H9 (cell line): ENCODE measurements at regions not wholly inside any gene's neighbourhood (a gene's known extent, or its start where the extent isn't known, plus 50 kb on each side); places are given as distances from the start of the nearest gene placed in this dataset.

ENCODE experiments used
- DNase-seq: peaks from one replicate; pipeline ENCODE4 v3.0.0-alpha.2; 2017
- H2AFZ ChIP-seq: one replicate; pipeline ENCODE4 v1.6.1; 2013; ENCODE audit warnings: mild to moderate bottlenecking, low read length, control low read depth, moderate library complexity
- H2AK5ac ChIP-seq: 2 replicates; pipeline ENCODE4 v1.6.1; 2013; ENCODE audit warnings: low read length, control low read depth, mixed read lengths; ENCODE audit not compliant: insufficient read length
- H2BK120ac ChIP-seq: one replicate; pipeline ENCODE4 v1.6.1; 2013; ENCODE audit warnings: low read depth, mild to moderate bottlenecking, low read length, control low read depth, inconsistent platforms; ENCODE audit not compliant: poor library complexity, severe bottlenecking
- H2BK12ac ChIP-seq: 2 replicates; pipeline ENCODE4 v1.6.1; 2013; ENCODE audit warnings: low read length, control low read depth, mixed read lengths, low read depth; ENCODE audit not compliant: insufficient read length
- H2BK15ac ChIP-seq: 2 replicates; pipeline ENCODE4 v1.6.1; 2013; ENCODE audit warnings: low read depth, low read length, control low read depth
- H2BK20ac ChIP-seq: one replicate; pipeline ENCODE4 v1.6.1; 2013; ENCODE audit warnings: low read depth, mild to moderate bottlenecking, low read length, control low read depth, inconsistent platforms; ENCODE audit not compliant: poor library complexity, severe bottlenecking
- H2BK5ac ChIP-seq: 2 replicates; pipeline ENCODE4 v1.6.1; 2013; ENCODE audit warnings: low read length, control low read depth, mixed read lengths; ENCODE audit not compliant: insufficient read length
- H3K14ac ChIP-seq: 2 replicates; pipeline ENCODE4 v1.6.1; 2013; ENCODE audit warnings: low read length, control low read depth; ENCODE audit not compliant: insufficient read depth
- H3K18ac ChIP-seq: 2 replicates; pipeline ENCODE4 v1.6.1; 2013; ENCODE audit warnings: low read depth, mild to moderate bottlenecking, mixed read lengths, low read length, control low read depth; ENCODE audit not compliant: insufficient read length
- H3K23ac ChIP-seq: 2 replicates; pipeline ENCODE4 v1.6.1; 2013; ENCODE audit warnings: low read length, control low read depth, mixed read lengths, low read depth; ENCODE audit not compliant: insufficient read length
- H3K23me2 ChIP-seq: 2 replicates; pipeline ENCODE4 v1.6.1; 2013; ENCODE audit warnings: low read depth, mild to moderate bottlenecking, mixed read lengths, low read length, control low read depth; ENCODE audit not compliant: insufficient read length, poor library complexity, severe bottlenecking
- H3K27ac ChIP-seq: 2 replicates; pipeline ENCODE4 v1.5.1; 2013; ENCODE audit warnings: low read length, control low read depth, mixed read lengths, low read depth; ENCODE audit not compliant: insufficient read length
- H3K27me3 ChIP-seq: 2 replicates; pipeline ENCODE4 v1.6.1; 2013; ENCODE audit warnings: low read length, control low read depth, inconsistent platforms; ENCODE audit not compliant: insufficient read depth
- H3K4ac ChIP-seq: 2 replicates; pipeline ENCODE4 v1.6.1; 2013; ENCODE audit warnings: low read depth, mild to moderate bottlenecking, control low read depth, inconsistent platforms, low read length, moderate library complexity
- H3K4me1 ChIP-seq: 2 replicates; pipeline ENCODE4 v1.6.1; 2013; ENCODE audit warnings: low read length, control low read depth, inconsistent platforms; ENCODE audit not compliant: insufficient read depth
- H3K4me2 ChIP-seq: 2 replicates; pipeline ENCODE4 v1.6.1; 2013; ENCODE audit warnings: low read length, control low read depth, mixed read lengths; ENCODE audit not compliant: insufficient read length, insufficient read depth
- H3K56ac ChIP-seq: 2 replicates; pipeline ENCODE4 v1.6.1; 2013; ENCODE audit warnings: low read depth, mild to moderate bottlenecking, mixed read lengths, low read length, control low read depth; ENCODE audit not compliant: insufficient read length
- H3K79me1 ChIP-seq: 2 replicates; pipeline ENCODE4 v1.6.1; 2013; ENCODE audit warnings: low read depth, mild to moderate bottlenecking, moderate library complexity, low read length, control low read depth, inconsistent platforms; ENCODE audit not compliant: insufficient read depth, poor library complexity, severe bottlenecking
- H3K79me2 ChIP-seq: 2 replicates; pipeline ENCODE4 v1.6.1; 2013; ENCODE audit warnings: low read length, control low read depth, inconsistent platforms; ENCODE audit not compliant: insufficient read depth
- H3K9ac ChIP-seq: 2 replicates; pipeline ENCODE4 v1.6.1; 2013; ENCODE audit warnings: low read length, control low read depth, mixed read lengths; ENCODE audit not compliant: insufficient read length; ENCODE audit errors: extremely low read depth
- H3K9me3 ChIP-seq: one replicate; pipeline ENCODE4 v1.6.1; 2013; ENCODE audit warnings: low read depth, low read length, inconsistent platforms; ENCODE audit not compliant: control insufficient read depth
- H3T11ph ChIP-seq: one replicate; pipeline ENCODE4 v1.6.1; 2013; ENCODE audit warnings: mild to moderate bottlenecking, low read length, control low read depth, inconsistent platforms
- H4K20me1 ChIP-seq: one replicate; pipeline ENCODE4 v1.6.1; 2013; ENCODE audit not compliant: control insufficient read depth, insufficient read length, insufficient read depth
- H4K5ac ChIP-seq: 2 replicates; pipeline ENCODE4 v1.6.1; 2013; ENCODE audit warnings: low read depth, mild to moderate bottlenecking, mixed read lengths, low read length, control low read depth; ENCODE audit not compliant: insufficient read length
- H4K8ac ChIP-seq: replicated peaks from 2 replicates; pipeline ENCODE4 v1.6.1; 2013; ENCODE audit warnings: low read length, control low read depth, mixed read lengths, low read depth; ENCODE audit not compliant: insufficient read length
- H4K91ac ChIP-seq: 2 replicates; pipeline ENCODE4 v1.6.1; 2013; ENCODE audit warnings: low read depth, mild to moderate bottlenecking, moderate library complexity, mixed read lengths, low read length, control low read depth; ENCODE audit not compliant: insufficient read length
- H3K27ac Mint-ChIP-seq, 3 experiments: 2 replicates in 2 of 3; 3 replicates in 1 of 3; pipeline ENCODE4 v1.8.0; 2020 to 2021; ENCODE audit warnings: mixed read lengths in 3 of 3, mild to moderate bottlenecking in 1 of 3, moderate library complexity in 1 of 3
- H3K27me3 Mint-ChIP-seq: 2 replicates; pipeline ENCODE4 v1.8.0; 2021; ENCODE audit warnings: low read depth, mild to moderate bottlenecking, moderate library complexity, mixed read lengths
- H3K36me3 Mint-ChIP-seq, 3 experiments: 2 replicates in 2 of 3; 3 replicates in 1 of 3; pipeline ENCODE4 v1.8.0; 2020 to 2021; ENCODE audit warnings: low read depth in 3 of 3, mixed read lengths in 3 of 3; ENCODE audit not compliant: insufficient read depth in 1 of 3
- H3K4me1 Mint-ChIP-seq, 2 experiments: 2 replicates each; pipeline ENCODE4 v1.8.0; 2020; ENCODE audit warnings: mixed read lengths in 2 of 2
- H3K4me3 Mint-ChIP-seq, 2 experiments: 2 replicates in 1 of 2; 3 replicates in 1 of 2; pipeline ENCODE4 v1.8.0; 2020 to 2021; ENCODE audit warnings: mild to moderate bottlenecking in 2 of 2, mixed read lengths in 2 of 2, moderate library complexity in 1 of 2
- H3K9me3 Mint-ChIP-seq, 2 experiments: 2 replicates in 1 of 2; 3 replicates in 1 of 2; pipeline ENCODE4 v1.8.0; 2020; ENCODE audit warnings: mild to moderate bottlenecking in 2 of 2, mixed read lengths in 2 of 2, moderate library complexity in 1 of 2
- CTCF ChIP-seq: fragments of 200-600 bp; sonication (generic); conservative IDR thresholded peaks from 3 replicates; pipeline ENCODE4 v1.8.0; 2021; ENCODE audit warnings: antibody characterized with exemption, mild to moderate bottlenecking
- WGBS: extraction: QIAGEN DNeasy Blood & Tissue Kit; methylation state at CpG from one replicate; pipeline ENCODE4 v1.1.7; 2013; ENCODE audit warnings: missing lambda C conversion rate, low lambda C conversion rate, mixed read lengths; ENCODE audit not compliant: insufficient read length; ENCODE audit errors: extremely low coverage; 5-methylcytosine and 5-hydroxymethylcytosine counted together

GRCh38 chr16:7171151-7171550 is 161.5 kb upstream of the RBFOX1 start:
- Mint-ChIP-seq H3K4me3 (no peak overlapping the region), H3K27ac (no peak overlapping the region), H3K27me3 (peaks cover 8% of the 10 kb centered on the region), H3K4me1 (no peaks in the 10 kb centered on the region), H3K9me3 (no peaks in the 10 kb centered on the region; a peak in 2 of 5 replicates), H3K36me3 (no peaks in the 10 kb centered on the region)
- no peak overlapping the region for H2BK120ac ChIP-seq
- no peak overlapping the region for H3T11ph ChIP-seq
- H2AK5ac ChIP-seq = no peak overlapping the region
- no peaks in the 10 kb centered on the region for H3K79me2 ChIP-seq
- no peak overlapping the region for H2AFZ ChIP-seq
- no peaks in the 10 kb centered on the region for H3K27me3 ChIP-seq
- H4K91ac ChIP-seq = no peak overlapping the region
- no peak overlapping the region for H4K5ac ChIP-seq
- no peak overlapping the region for H3K4me2 ChIP-seq
- no peak overlapping the region for H3K14ac ChIP-seq
- H4K8ac ChIP-seq = no peak overlapping the region
- no peak for DNase-seq
- H3K9ac ChIP-seq = no peak overlapping the region
- no peak for TF ChIP-seq CTCF
- WGBS = no CpG with 5 or more reads among the region's 3 CpGs
- no peak overlapping the region for H2BK5ac ChIP-seq
- H3K27ac ChIP-seq = no peak overlapping the region
- H3K56ac ChIP-seq = no peak overlapping the region
- H3K79me1 ChIP-seq = no peaks in the 10 kb centered on the region
- H3K4ac ChIP-seq = no peak overlapping the region
- H3K4me1 ChIP-seq = no peaks in the 10 kb centered on the region
- H4K20me1 ChIP-seq = no peaks in the 10 kb centered on the region
- H3K18ac ChIP-seq = no peak overlapping the region
- H2BK15ac ChIP-seq = no peak overlapping the region
- no peak overlapping the region for H2BK20ac ChIP-seq
- no peak overlapping the region for H2BK12ac ChIP-seq
- H3K9me3 ChIP-seq = no peaks in the 10 kb centered on the region
- no peak overlapping the region for H3K23ac ChIP-seq
- no peaks in the 10 kb centered on the region for H3K23me2 ChIP-seq
